ENCODE measurements at regions not wholly inside any gene's neighbourhood (a gene's known extent, or its start where the extent isn't known, plus 50 kb on each side); places are given as distances from the start of the nearest gene placed in this dataset.

DNA sequence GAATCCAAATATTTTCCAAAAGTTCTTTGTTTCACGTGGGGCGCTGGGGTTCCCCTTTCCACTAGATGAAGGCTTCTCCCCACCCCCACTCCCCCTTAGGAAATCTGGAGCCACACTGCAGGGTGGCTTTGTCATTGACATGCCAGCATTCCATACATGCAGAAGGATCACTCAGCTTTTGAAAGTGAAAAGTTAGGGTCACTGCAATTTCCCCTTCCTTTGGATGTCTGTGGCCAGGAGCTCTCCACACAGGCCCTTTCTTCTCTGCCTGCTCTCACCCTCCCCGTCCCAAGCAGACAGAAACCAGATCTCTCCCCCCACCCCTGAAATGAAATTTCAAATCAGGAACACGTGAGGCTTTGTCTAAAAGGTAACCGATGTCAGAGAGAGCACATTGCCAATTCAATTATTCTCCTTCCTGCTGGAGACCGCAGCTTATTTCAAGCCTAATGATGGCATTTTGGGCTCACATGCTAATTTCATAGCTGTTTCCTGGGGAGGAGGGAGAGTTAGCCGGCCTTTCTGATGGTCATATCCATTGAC, 153.9 kb upstream of the RFLNA start:
- TF ChIP-seq, protein P1, sequence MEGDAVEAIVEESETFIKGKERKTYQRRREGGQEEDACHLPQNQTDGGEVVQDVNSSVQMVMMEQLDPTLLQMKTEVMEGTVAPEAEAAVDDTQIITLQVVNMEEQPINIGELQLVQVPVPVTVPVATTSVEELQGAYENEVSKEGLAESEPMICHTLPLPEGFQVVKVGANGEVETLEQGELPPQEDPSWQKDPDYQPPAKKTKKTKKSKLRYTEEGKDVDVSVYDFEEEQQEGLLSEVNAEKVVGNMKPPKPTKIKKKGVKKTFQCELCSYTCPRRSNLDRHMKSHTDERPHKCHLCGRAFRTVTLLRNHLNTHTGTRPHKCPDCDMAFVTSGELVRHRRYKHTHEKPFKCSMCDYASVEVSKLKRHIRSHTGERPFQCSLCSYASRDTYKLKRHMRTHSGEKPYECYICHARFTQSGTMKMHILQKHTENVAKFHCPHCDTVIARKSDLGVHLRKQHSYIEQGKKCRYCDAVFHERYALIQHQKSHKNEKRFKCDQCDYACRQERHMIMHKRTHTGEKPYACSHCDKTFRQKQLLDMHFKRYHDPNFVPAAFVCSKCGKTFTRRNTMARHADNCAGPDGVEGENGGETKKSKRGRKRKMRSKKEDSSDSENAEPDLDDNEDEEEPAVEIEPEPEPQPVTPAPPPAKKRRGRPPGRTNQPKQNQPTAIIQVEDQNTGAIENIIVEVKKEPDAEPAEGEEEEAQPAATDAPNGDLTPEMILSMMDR (IDR thresholded peaks at IDR 0.05 in 4 of 5, conservative IDR thresholded peaks at IDR 0.05 in 1 of 5) = no peak
- TF ChIP-seq POLR2A (IDR thresholded peaks at IDR 0.05) = no peak
